ENCODE measurements at regions not wholly inside any gene's neighbourhood (a gene's known extent, or its start where the extent isn't known, plus 50 kb on each side); places are given as distances from the start of the nearest gene placed in this dataset.

GRCh38 chr2:4539121-4539520 is 835.7 kb downstream of the DCDC2C start:
- no peaks in the 10 kb centered on the region for H3K36me3 ChIP-seq (replicated peaks)
- no peak for DNase-seq
- no peak for TF ChIP-seq CTCF (IDR thresholded peaks at IDR 0.05; ENCODE audit: low read depth, low read length, missing control alignments)
- no peaks in the 10 kb centered on the region for H3K27me3 ChIP-seq (replicated peaks)
- no peak overlapping the region for H3K27ac ChIP-seq
- in situ Hi-C loops (cut with HindIII; ENCODE audit: low pct_ligation_motif_present, low sequenced_read_pairs) = no loop called here
- no peak overlapping the region for H3K4me3 ChIP-seq (ENCODE audit: low read depth, low read length)

- in situ Hi-C loops (cut with HindIII; ENCODE audit: low pct_ligation_motif_present, low sequenced_read_pairs) = no loop called here
- no peak overlapping the region for H3K27ac ChIP-seq
These were observed 846.4 kb downstream of the DCDC2C start for GRCh38 chr2:4549666-4550210.

GRCh38 chr2:4551691-4552474 is 848.5 kb downstream of the DCDC2C start:
- in situ Hi-C loops (cut with HindIII; ENCODE audit: low pct_ligation_motif_present, low sequenced_read_pairs) = no loop called here
- H3K27ac ChIP-seq = no peak overlapping the region
- H3K36me3 ChIP-seq (replicated peaks) = no peaks in the 10 kb centered on the region
- H3K27me3 ChIP-seq (replicated peaks) = no peaks in the 10 kb centered on the region
- no peak overlapping the region for H3K4me3 ChIP-seq (ENCODE audit: low read depth, low read length)
- no peak for DNase-seq
- TF ChIP-seq CTCF (IDR thresholded peaks at IDR 0.05; ENCODE audit: low read depth, low read length, missing control alignments) = no peak

More at GRCh38 chr2:4549666-4550210, 846.4 kb downstream of the DCDC2C start:
- H3K27me3 ChIP-seq (replicated peaks) = no peaks in the 10 kb centered on the region
- no peak for TF ChIP-seq CTCF (IDR thresholded peaks at IDR 0.05; ENCODE audit: low read depth, low read length, missing control alignments)
- H3K36me3 ChIP-seq (replicated peaks) = no peaks in the 10 kb centered on the region
- no peak for DNase-seq
- no peak overlapping the region for H3K4me3 ChIP-seq (ENCODE audit: low read depth, low read length)

GRCh38 chr2:4553241-4553640 is 849.9 kb downstream of the DCDC2C start:
- Histone ChIP-seq H3K4me3 (ENCODE audit: low read depth, low read length) (no peak overlapping the region), H3K27ac (no peak overlapping the region), H3K36me3 (replicated peaks) (no peaks in the 10 kb centered on the region), H3K27me3 (replicated peaks) (no peaks in the 10 kb centered on the region)
- DNase-seq = no peak
- in situ Hi-C loops (cut with HindIII; ENCODE audit: low pct_ligation_motif_present, low sequenced_read_pairs) = no loop called here
- TF ChIP-seq CTCF (IDR thresholded peaks at IDR 0.05; ENCODE audit: low read depth, low read length, missing control alignments) = no peak

- DNase-seq = peak; percentile 13
- H3K27me3 ChIP-seq (replicated peaks) = no peaks in the 10 kb centered on the region
- in situ Hi-C loops (cut with HindIII; ENCODE audit: low pct_ligation_motif_present, low sequenced_read_pairs) = no loop called here
- H3K36me3 ChIP-seq (replicated peaks) = no peaks in the 10 kb centered on the region
- no peak overlapping the region for H3K4me3 ChIP-seq (ENCODE audit: low read depth, low read length)
- no peak for TF ChIP-seq CTCF (IDR thresholded peaks at IDR 0.05; ENCODE audit: low read depth, low read length, missing control alignments)
- H3K27ac ChIP-seq = no peak overlapping the region
These were observed 852.9 kb downstream of the DCDC2C start for GRCh38 chr2:4556135-4556896.
